Body of pancreas (tissue), 4 donors: ENCODE measurements at regions not wholly inside any gene's neighbourhood (a gene's known extent, or its start where the extent isn't known, plus 50 kb on each side); places are given as distances from the start of the nearest gene placed in this dataset.

Experiments used
- ATAC-seq: fragments of 150-250 bp; one replicate; pipeline ENCODE4 v1.9.1; 2016
- DNase-seq, 4 donors: peaks; one replicate each; pipeline ENCODE4 v3.0.0-alpha.2; 2019
- H3K27ac ChIP-seq, 4 donors: fragments of 200-600 bp; sonication (generic); 1 replicate in 3 of 4; 2 replicates in 1 of 4; pipeline versions ENCODE4 v1.5.1 to v1.6.1; 2016 to 2019; ENCODE audit warnings: mild to moderate bottlenecking in 1 of 4, mixed read lengths in 1 of 4, moderate library complexity in 1 of 4
- H3K27me3 ChIP-seq, 2 donors: fragments of 200-600 bp; sonication (generic); one replicate each; pipeline ENCODE4 v1.6.0; 2016; ENCODE audit warnings: mild to moderate bottlenecking in 1 of 2
- H3K36me3 ChIP-seq, 2 donors: fragments of 200-600 bp; sonication (generic); replicated peaks in 1 of 2; 2 replicates each; pipeline ENCODE4 v1.5.1; 2016; ENCODE audit warnings: low read depth in 2 of 2; ENCODE audit not compliant: insufficient read depth in 1 of 2
- H3K4me1 ChIP-seq: fragments of 200-600 bp; sonication (generic); one replicate; pipeline ENCODE4 v1.6.0; 2016
- H3K4me3 ChIP-seq, 2 donors: fragments of 200-600 bp; sonication (generic); 1 replicate in 1 of 2; 2 replicates in 1 of 2; pipeline ENCODE4 v1.5.1; 2016 to 2019
- H3K9me3 ChIP-seq, 3 donors: fragments of 200-600 bp; sonication (generic); 1 replicate in 2 of 3; 2 replicates in 1 of 3; pipeline ENCODE4 v1.5.1; 2016
- CTCF ChIP-seq, 7 experiments: fragments of 450-650 bp in 4 of 7; fragments of 200-600 bp in 3 of 7; sonication (generic) in 3 of 7; IDR thresholded peaks; one replicate each; pipeline ENCODE4 v1.5.1; 2016 to 2019; ENCODE audit warnings: antibody characterized with exemption in 7 of 7
- POLR2A ChIP-seq, 3 donors: fragments of 450-650 bp; IDR thresholded peaks; one replicate each; pipeline ENCODE4 v1.6.1; 2016; ENCODE audit warnings: antibody characterized with exemption in 3 of 3, mild to moderate bottlenecking in 2 of 3
- WGBS, 2 donors: methylation state at CpG; one replicate each; pipeline ENCODE4 v1.1.5; 2017; 5-methylcytosine and 5-hydroxymethylcytosine counted together
- intact Hi-C: fragments of 100-400 bp; cut with DNase I; formaldehyde crosslinking; loops from one replicate; pipeline ENCODE4 v1.15.1; 2023

- intact Hi-C loops = no loop called here
- Histone ChIP-seq H3K4me3 (no peak overlapping the region), H3K36me3 (no peaks in the 10 kb centered on the region), H3K9me3 (no peaks in the 10 kb centered on the region), H3K27ac (no peak overlapping the region), H3K4me1 (no peaks in the 10 kb centered on the region), H3K27me3 (no peaks in the 10 kb centered on the region)
- 75 to 90% methylated on average over 1 of the region's 1 CpG for WGBS, 2 donors
- TF ChIP-seq CTCF (IDR thresholded peaks at IDR 0.05) (no peak), POLR2A (IDR thresholded peaks at IDR 0.05) (no peak)
- ATAC-seq (no peak), DNase-seq (no peak)
Observed at GRCh38 chr4:129403848-129404247, 307.9 kb downstream of the C4orf33 start.

- Histone ChIP-seq H3K4me1 (no peaks in the 10 kb centered on the region), H3K36me3 (no peaks in the 10 kb centered on the region), H3K9me3 (no peaks in the 10 kb centered on the region), H3K27ac (no peak overlapping the region), H3K4me3 (no peak overlapping the region), H3K27me3 (no peaks in the 10 kb centered on the region)
- no peak for TF ChIP-seq CTCF (IDR thresholded peaks at IDR 0.05)
- no peak for TF ChIP-seq POLR2A (IDR thresholded peaks at IDR 0.05)
- no peak for DNase-seq
- no peak for ATAC-seq
- intact Hi-C loops = no loop called here
- 56 to 65% methylated on average over 3 of the region's 3 CpGs for WGBS, 2 donors
Observed at GRCh38 chr4:129410115-129410514, 314.2 kb downstream of the C4orf33 start.

- no peaks in the 10 kb centered on the region for H3K27me3 ChIP-seq
- intact Hi-C loops = no loop called here
- H3K4me1 ChIP-seq = no peaks in the 10 kb centered on the region
- no peak for ATAC-seq
- no peak overlapping the region for H3K4me3 ChIP-seq
- DNase-seq = no peak
- whole genome bisulfite sequencing, 2 donors = 33 to 54% methylated on average over 1 of the region's 1 CpG
- H3K36me3 ChIP-seq = no peaks in the 10 kb centered on the region
- no peak for TF ChIP-seq POLR2A (IDR thresholded peaks at IDR 0.05)
- TF ChIP-seq CTCF (IDR thresholded peaks at IDR 0.05) = no peak
- no peak overlapping the region for H3K27ac ChIP-seq
- H3K9me3 ChIP-seq = no peaks in the 10 kb centered on the region
Observed at GRCh38 chr4:129415004-129415403, 319.1 kb downstream of the C4orf33 start.

- intact Hi-C loops = no loop called here
- 10 to 13% methylated on average over 1 of the region's 1 CpG for WGBS, 2 donors
- ATAC-seq (no peak), DNase-seq (no peak)
- no peaks in the 10 kb centered on the region for H3K36me3 ChIP-seq
- H3K4me1 ChIP-seq = no peaks in the 10 kb centered on the region
- no peaks in the 10 kb centered on the region for H3K27me3 ChIP-seq
- H3K27ac ChIP-seq = no peak overlapping the region
- H3K9me3 ChIP-seq = no peaks in the 10 kb centered on the region
- no peak overlapping the region for H3K4me3 ChIP-seq
- TF ChIP-seq POLR2A (IDR thresholded peaks at IDR 0.05) = no peak
- no peak for TF ChIP-seq CTCF (IDR thresholded peaks at IDR 0.05)
Observed at GRCh38 chr4:129420637-129421036, 324.7 kb downstream of the C4orf33 start.

GRCh38 chr4:129422277-129422676 is 326.3 kb downstream of the C4orf33 start:
- H3K36me3 ChIP-seq = no peaks in the 10 kb centered on the region
- H3K4me3 ChIP-seq = no peak overlapping the region
- no peak overlapping the region for H3K27ac ChIP-seq
- H3K4me1 ChIP-seq = no peaks in the 10 kb centered on the region
- H3K27me3 ChIP-seq = no peaks in the 10 kb centered on the region
- no peaks in the 10 kb centered on the region for H3K9me3 ChIP-seq
- DNase-seq (no peak), ATAC-seq (no peak)
- no peak for TF ChIP-seq POLR2A (IDR thresholded peaks at IDR 0.05)
- no peak for TF ChIP-seq CTCF (IDR thresholded peaks at IDR 0.05)
- intact Hi-C loops = no loop called here
